HG02884 (cell line): ENCODE measurements at regions not wholly inside any gene's neighbourhood (a gene's known extent, or its start where the extent isn't known, plus 50 kb on each side); places are given as distances from the start of the nearest gene placed in this dataset.

Source experiments
- ATAC-seq: cut with Tn5 transposase; IDR thresholded peaks from one replicate; pipeline ENCODE4 v1.9.1; 2021; ENCODE audit warnings: mild to moderate bottlenecking, moderate library complexity; ENCODE audit not compliant: unreplicated experiment

DNA sequence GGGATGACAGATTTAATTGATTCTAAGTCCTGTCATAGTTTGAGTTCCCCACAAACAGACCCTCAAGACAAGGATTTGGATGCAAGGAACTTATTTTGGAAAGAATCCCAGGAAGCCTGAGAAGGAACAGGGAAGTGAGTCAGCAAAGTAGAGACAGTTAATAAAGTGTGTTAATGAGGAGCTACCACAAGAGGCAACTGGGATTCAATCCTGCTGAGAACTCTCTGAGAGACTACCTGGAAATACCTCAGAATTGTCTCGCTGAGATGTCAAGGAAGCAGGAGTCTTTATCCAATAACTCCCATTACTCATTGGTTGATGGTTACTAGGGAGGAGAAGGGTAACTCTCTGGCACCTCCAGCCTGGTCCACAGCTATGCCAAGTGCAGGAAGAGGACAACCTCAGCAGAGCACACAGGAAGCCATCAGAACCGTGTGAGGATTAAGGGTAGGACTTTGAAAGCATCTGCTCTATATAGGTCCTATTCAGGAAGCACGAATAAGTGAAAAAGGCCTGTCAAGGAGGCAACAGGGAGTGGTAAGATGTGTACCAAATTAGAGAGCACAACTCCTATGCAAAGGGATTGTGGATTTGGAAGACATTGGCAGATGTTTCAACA, 311.1 kb upstream of the KCNH8 start:
- ATAC-seq, result no peak

DNA sequence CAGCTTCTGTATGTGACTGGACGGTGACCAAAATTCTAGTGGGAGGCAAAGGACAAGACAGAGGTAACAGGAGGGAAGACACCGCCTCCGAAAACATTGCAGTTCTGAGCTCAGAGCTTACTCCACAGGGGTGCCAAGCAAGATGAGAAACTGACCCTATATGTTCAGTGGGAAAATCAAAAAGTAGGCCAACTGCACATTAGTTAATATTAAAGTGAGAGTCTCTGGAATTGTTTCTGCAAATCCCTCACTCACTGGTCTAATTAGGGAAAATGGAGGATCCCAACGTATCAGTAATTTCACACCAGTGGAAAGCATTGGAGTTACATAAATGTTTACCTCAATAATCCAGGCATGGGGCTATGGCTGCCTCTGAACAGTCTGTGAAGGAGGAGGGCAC, 313.3 kb upstream of the KCNH8 start:
- ATAC-seq, result no peak

DNA sequence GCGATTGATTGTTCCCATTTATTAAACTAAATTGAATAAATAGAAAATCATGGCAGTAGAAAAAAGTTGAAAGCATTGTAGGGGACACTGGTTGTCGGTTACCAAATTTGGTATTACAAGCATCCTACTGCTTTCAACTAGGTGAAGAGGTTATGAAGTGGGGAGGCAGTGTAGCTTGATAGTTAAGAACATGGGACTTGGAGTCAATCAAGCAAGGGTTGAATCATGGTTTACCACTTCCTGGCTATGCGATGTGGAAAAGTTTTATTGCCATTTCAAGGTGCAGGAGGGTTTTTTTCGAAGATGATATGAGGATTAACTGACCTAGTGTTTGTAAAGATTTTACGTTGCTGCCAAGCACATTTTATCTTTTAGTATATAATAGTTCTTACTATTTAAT, 318.2 kb upstream of the KCNH8 start:
- ATAC-seq, result no peak

DNA sequence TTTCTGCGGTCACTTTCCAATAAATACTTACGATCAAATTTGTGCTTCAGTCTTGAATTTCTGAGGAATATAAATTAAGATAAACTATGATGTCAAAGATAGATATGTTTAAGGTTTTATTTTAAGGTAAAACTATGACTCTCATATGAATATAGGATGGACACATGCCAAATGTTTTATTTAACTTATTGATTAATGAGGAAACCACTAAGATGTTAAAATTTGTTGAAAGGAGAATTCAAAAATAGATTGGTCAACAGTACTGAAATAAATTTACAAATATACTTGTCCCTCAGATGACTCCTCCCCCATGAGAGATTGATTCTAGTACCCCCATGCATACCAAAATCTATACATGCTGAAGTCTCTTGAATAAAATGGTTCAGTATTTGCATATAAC, 319.7 kb upstream of the KCNH8 start:
- ATAC-seq, result no peak

DNA sequence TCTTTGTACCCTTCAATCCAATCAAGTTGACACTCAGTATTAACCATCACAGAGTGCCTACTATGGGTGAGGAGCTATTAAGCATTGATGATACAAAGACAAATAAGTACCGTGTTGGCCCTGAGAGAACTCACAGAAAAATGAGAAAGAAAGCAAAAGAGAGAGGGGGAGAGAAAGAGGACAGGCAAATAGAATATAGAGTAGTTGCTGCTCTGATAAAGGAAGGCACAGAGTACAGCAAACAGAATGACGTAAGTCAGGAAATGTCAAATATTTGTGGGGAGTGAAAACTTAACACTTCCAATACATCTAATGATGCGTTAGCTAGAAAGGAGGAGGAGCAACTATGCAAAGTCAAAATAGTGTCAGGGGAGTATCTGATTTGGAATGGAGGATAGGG, 320.6 kb upstream of the KCNH8 start:
- ATAC-seq, result no peak

DNA sequence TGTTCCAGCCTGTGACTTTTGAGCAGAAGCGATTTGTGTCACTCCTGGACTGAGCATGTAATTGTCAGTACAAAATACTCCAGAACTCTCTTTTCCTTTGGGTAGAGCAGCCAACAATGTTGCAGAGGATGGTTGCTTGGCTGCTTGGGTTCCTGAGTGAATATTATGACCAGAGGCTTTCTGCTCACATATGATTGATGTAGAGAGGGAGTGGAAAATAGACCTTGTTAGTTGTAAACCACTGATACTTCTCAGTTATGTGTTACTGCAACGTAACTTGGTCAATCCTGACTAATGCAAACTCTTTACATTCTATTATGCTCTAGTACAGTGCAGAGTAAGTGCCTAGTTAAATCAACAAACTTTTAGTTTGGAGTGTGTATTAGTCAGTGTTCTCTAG, 322.6 kb upstream of the KCNH8 start:
- no peak for ATAC-seq

DNA sequence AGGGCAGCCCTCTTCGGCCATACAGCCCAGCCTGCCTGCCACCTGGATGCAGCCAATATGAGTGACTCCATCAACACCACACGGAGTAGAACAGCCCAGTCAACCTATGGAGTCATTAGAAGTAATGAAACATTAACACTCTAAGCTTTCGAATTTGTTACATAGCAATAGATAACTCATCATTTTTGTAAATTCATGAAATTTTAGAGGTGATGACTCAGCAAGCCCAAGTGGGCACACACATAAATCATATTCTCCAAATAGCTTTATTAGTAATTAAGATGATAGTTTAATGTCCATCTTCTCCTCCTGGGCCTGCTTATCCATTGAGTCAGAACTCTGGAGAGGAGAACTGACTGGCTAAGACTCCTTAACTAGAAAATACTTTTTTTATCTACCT, 335.0 kb upstream of the KCNH8 start:
- no peak for ATAC-seq

DNA sequence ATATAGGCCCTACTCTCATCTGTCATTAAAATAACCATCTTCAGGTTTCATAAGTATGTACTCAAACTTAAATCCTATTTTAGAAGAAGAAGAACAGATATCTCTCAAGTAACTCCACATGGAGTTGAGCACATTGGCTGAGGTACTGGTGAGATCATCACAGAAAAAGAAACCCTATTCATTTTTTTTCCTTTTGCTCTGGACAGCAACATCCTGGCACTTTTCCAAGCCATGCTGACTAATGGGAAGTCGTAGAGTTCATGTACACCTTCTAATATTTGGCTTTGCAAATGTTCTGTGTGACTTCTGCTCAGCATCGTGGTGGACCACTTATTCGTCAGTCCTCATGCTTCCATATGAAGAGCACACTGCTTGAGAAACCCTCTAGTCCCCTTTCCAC, 336.0 kb upstream of the KCNH8 start:
- no peak for ATAC-seq

DNA sequence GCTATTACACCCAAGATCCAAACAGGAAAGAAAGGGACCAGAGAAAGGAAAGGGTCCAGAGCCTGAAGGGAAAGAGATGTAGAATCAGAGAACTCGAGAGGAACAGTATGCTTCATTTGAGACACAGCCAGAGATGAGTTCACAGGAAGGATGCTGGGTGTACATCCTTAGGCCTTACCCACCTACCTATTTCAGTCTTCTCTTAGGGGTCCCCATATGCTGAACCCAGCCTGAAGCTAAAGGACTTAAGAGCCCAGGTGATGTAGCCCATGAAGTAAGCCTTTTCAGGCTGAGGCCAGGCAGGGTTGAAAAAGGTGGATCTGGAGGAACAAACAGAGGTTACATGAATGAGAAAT, 338.0 kb upstream of the KCNH8 start:
- no peak for ATAC-seq

DNA sequence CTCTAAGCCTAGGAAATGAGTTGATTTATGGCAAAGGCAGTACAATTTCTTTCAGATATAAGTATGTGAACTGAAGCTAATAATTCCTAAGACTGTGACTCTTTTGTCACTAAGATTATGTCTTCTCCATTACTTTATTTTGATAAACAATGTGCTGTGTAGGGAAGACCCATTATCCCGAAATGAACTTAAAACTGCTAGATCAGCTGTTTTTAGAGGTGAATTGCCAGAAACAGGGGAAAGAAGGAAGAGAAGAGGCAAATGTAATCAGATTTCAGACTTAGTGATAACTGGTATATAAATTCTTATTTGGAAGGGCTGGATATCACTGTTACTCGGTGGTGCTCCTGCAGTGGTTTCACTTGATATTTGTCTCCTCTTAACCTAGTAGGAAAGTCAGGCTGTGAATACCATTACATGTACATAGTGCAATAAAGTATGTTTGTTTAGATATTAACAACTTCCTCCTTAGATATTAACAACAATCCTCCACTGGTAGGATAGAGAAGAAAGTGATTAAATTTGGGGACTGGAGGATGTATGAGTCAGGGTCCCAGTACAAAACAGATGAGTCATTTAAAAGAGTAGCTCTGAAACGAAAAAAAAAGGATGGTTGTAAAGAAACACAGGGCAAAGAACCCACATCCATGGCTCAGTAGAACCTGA, 338.5 kb upstream of the KCNH8 start:
- no peak for ATAC-seq

DNA sequence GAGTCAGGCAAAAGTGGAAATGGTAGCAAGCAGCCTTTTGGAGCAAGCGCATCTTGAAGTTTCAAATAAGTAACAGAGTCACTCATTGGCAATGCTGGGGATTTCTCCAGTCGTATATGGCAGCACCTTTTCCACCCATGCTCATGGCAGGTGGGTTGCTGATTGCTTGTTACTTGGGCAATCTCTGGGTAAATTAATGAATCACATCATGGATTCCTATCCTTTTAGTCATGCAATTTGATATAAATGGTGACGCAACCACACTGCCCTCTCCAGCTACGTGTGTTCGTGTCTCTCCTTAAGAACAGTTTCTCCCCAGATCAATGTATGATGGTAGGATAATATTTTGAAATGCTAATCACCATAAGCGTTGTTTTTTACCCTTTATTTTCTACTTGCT, 339.9 kb upstream of the KCNH8 start:
- ATAC-seq, result no peak

DNA sequence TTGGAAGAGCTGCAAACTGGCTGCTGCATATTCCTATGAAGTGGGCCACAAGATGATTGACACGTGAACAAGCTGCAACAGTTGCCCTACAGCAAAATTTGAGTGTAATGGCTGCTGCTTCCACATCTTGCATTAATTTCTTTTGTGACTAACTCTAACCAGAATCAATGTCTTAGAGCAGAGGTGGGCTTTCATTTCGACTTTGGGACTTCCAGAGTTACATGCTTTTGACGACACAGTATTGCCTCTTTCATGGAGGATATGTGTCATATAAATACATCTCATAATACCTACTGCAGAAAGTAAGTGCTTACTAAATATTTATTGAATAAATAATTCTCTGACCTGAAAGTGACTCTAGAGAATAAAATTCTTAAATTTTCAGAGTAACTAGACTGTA, 340.7 kb upstream of the KCNH8 start:
- no peak for ATAC-seq

DNA sequence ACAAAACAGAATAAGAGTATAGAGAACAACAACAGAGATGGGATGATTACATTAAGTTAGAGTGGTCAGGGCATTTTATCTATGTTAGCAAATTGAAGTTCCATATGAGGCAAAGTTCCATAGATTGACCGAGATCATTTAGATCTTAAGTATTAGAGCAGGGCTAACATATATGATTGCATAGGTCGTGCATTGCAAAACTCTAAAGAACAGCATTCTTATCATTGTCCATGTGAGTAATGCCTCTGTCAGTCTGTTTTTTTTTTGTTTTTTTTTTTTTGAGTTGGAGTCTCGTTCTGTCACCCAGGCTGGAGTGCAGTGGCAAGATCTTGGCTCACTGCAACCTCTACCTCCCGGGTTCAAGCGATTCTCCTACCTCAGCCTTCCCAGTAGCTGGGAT, 341.7 kb upstream of the KCNH8 start:
- ATAC-seq, result no peak

DNA sequence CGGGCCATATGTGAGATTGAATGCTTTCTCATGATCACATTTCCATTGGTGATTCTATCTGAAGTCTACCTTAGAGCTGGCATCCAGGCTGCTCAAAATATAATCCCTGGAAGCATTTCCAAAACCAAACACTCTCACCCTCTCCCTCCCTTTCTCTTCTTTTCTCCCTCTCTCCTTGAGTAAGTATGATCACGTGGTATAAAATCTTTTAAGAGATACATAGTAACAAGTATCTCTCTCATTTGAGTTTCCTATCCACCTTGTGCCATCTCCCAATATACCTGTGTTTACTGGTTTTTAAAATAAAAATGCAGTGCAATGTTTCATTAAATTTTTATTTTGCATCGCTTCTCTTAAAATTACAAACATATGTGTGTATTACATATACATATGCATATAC, 350.9 kb upstream of the KCNH8 start:
- no peak for ATAC-seq

DNA sequence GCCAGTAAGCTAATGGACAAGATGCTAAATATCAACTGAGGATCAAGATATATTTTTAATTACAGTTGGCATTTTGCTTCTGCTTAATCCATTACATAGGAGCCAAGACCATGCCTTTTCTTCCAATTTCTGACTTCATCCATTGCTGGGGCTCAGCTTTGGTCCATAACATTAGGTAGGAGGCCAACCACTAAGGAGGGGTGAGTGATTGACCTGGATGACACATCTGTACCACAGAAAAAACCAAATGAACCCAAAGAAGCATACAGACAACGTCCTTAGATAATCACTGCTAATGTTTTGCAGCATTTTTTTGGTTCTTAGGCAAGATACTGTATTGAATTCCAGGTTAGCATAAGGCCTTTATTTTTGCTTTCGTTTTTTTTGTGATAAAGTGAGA, 353.2 kb upstream of the KCNH8 start:
- no peak for ATAC-seq

DNA sequence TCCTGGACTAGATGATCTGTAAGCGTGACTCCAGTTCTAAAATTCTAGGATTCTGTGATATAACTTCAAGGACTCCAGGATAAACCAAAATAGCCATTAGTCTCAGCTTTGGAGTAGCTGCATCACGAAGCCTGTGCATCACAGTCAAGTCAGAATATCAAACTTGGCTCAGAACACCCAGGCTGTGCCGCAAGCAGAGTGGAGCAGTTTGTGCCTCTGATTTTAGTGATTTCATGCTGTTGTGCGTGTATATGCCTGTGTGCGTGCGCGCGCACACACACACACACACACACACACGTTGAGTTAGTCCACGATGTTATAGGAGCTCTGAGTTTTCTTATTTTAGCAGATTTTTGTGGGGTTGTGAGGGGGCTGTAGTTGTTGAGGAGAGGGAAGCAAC, 356.6 kb upstream of the KCNH8 start:
- no peak for ATAC-seq

DNA sequence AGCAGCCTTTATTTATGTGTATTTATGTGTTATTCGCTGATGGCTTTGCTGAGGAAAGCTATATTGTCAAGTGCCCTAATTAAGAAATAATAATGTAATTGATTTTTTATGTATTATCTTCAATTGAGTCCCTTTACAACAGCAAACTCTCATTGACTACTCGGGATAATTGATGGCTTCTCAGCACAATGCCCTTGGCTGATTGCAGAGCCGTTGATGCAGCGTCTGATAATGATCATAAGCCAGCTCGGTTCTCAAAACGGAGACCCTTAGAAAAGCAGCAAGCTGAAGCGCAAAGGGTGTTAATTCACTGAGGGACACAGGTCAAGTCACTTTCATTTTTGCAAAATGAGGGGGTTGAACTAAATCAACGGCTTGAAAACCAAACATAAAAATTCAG, 357.1 kb upstream of the KCNH8 start:
- no peak for ATAC-seq

DNA sequence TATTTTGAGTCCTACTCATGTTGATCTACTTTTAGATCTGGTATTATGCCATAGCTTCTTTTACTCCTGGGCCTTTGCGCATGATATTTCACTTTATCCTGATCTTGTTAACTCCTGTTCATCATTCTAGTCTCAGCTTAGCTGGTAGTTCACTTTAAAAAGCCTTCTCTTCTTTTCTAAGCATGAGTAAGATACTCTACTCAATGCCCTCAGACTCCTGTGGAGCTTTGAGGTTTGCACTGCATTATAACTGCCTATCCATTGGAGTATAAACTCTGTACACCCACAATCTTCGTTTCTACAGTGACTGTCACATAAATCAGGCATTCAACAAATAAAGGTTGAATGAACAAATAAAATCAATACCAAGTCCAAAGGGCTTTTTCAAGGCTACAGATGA, 357.9 kb upstream of the KCNH8 start:
- ATAC-seq, result no peak

DNA sequence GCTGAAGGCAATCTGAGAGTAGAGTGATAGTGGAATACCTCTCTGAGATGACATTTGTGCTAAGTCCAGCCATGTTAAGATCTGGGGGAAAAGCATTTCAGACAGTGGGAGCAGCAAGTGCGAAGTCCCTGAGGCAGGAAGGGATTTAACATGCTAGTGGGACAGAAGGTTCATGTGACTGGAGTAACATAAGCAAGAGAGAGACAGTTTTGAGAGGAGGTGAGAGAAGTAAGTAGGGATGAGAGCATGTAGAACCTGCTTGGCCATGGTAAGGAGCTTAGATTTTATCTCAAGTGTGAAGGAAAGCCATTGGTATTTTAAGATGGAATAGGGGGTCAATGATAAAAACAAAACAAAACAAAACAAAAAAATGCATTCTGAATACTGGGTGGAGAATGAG, 358.6 kb upstream of the KCNH8 start:
- ATAC-seq, result no peak

DNA sequence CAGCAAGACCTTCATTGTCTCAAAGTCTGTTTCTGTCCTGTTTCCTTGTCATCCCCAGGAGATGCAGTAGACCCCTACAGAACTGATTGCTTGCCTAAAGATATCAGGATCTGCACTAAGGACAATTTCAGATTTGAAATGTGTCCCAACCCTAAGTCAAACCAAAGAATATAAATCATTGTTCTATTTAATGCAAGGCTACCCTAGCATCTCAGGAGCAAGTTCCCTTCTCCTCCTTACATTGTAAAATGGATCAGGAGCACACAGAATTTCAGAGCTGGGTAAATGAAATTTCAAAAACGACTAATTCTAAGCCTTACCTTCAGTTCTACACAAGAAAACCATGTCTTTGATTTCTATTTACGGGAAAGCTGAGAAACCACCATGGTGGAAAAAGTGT, 360.9 kb upstream of the KCNH8 start:
- ATAC-seq, result no peak

DNA sequence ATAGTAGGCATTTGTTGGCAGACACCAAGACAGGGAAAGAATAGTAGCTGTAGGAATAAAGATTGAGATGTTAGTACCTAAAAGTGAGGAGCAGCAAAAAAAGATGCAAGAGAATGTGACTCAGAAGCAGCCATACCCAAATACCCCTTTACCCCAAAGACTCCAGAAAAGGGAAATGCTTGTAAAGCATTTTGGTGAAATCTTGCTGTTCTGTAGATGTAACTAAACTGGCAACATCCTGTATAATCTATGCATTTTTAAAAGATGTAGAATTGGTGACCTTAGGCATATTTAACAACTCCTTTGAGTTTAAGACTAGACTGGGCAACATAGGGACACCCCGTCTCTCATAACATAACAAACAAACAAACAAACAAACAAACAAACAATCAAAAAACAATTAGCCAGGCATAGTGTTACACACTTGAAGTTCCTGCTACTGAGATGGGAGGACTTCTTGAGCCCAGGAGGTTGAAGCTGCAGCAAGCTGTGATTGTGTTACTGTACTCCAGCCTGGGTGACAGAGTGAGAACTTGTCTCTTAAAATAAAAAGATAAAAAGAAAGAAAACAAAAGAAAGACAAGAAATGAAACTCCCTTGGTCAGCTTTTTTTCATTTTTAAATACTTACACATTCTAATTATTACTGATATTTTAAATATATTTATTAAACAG, 361.5 kb upstream of the KCNH8 start:
- no peak for ATAC-seq

DNA sequence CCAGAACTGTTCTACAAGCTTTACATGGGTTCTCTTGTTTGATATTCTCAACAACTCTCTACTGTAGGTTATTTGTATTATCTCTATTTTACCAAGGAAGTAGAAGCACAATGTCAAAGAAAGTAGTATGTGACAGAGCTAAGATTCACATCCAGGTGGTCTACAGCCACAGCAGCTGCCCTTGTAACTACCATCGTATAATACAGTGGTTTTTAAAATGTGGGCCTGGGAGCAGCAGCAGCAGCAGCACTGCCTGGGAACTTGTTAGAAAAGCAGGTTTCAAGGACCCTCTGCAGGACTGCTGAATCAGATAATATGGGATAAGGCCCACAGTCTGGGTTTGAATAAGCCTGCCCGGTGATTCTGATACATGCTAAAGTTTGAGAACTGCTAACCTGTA, 357.1 kb upstream of the SATB1 start:
- no peak for ATAC-seq

DNA sequence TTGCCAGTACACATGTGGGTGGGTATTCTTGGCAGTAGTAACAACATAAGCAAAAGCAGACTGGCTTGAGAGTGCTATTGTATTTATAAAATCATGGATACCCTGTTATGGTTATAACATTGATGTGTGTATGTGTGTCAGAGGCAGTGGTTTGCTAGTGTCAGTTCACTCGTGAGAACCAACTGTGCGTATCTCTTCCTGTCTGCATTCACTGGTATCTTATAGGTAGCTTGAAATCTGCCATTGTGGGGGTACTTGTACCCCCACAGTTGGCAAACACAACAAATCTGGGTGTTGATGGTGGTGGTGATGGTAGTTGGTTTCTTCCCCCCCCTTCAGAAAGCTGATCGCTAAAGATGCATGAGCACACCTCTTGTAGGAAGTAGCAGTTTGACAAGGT, 355.8 kb upstream of the SATB1 start:
- ATAC-seq, result no peak
